K562 (cell line): ENCODE measurements at regions not wholly inside any gene's neighbourhood (a gene's known extent, or its start where the extent isn't known, plus 50 kb on each side); places are given as distances from the start of the nearest gene placed in this dataset.

ENCODE experiments used
- BACH1 ChIP-seq: fragments of 200-800 bp; sonication (Bioruptor generic); IDR thresholded peaks from 2 replicates; pipeline ENCODE4 v1.6.1; 2016; ENCODE audit warnings: missing genetic modification characterization, missing compliant biosample characterization
- BMI1 ChIP-seq: fragments of 150-350 bp; IDR thresholded peaks from 2 replicates; pipeline ENCODE4 v1.6.1; 2014; ENCODE audit warnings: low read length
- CC2D1A ChIP-seq: fragments of 450-650 bp; IDR thresholded peaks from 2 replicates; pipeline ENCODE4 v1.6.1; 2017; ENCODE audit warnings: mild to moderate bottlenecking
- FOXA1 ChIP-seq: fragments of 450-650 bp; IDR thresholded peaks from 2 replicates; pipeline ENCODE4 v1.6.1; 2016; ENCODE audit warnings: mild to moderate bottlenecking, borderline replicate concordance
- HEY1 ChIP-seq: fragments of 250-450 bp; sonication (Bioruptor Pico); IDR thresholded peaks from 2 replicates; pipeline ENCODE4 v1.5.0; 2020; ENCODE audit warnings: mild to moderate bottlenecking, moderate library complexity, borderline replicate concordance
- HIVEP1 ChIP-seq: fragments of 250-450 bp; sonication (Bioruptor Pico); IDR thresholded peaks from 2 replicates; pipeline ENCODE4 v1.4.0; 2020; ENCODE audit warnings: mild to moderate bottlenecking
- POLR2AphosphoS2 ChIP-seq: IDR thresholded peaks from 2 replicates; pipeline ENCODE4 v1.6.1; 2012; ENCODE audit warnings: low read length, improper control_type of control experiment
- PTTG1 ChIP-seq: fragments of 450-650 bp; IDR thresholded peaks from 2 replicates; pipeline ENCODE4 v1.6.1; 2016; ENCODE audit warnings: low read depth, mild to moderate bottlenecking, missing genetic modification characterization, missing compliant biosample characterization
- SP2 ChIP-seq: IDR thresholded peaks from 2 replicates; pipeline ENCODE4 v1.6.1; 2011; ENCODE audit warnings: mild to moderate bottlenecking, low read depth, low read length, moderate library complexity; ENCODE audit not compliant: poor library complexity, severe bottlenecking; ENCODE audit errors: extremely low read depth
- TF ChIP-seq, protein P1 (sequence below): fragments of 450-650 bp; formaldehyde crosslinking; IDR thresholded peaks from 2 replicates; pipeline ENCODE4 v1.4.0; 2020; ENCODE audit warnings: mild to moderate bottlenecking, moderate library complexity
- TF ChIP-seq, protein P2 (sequence below): fragments of 450-650 bp; formaldehyde crosslinking; IDR thresholded peaks from 2 replicates; pipeline ENCODE4 v1.4.0; 2020; ENCODE audit warnings: mild to moderate bottlenecking, moderate library complexity
- TF ChIP-seq, protein P3 (sequence below): sonication (generic); formaldehyde crosslinking; IDR thresholded peaks from 2 replicates; pipeline ENCODE4 v1.9.0; 2022; ENCODE audit warnings: mild to moderate bottlenecking, missing genetic modification reagents
- TF ChIP-seq, protein P4 (sequence below): fragments of 250-450 bp; sonication (Bioruptor Pico); IDR thresholded peaks from 2 replicates; pipeline ENCODE4 v1.4.0; 2020

DNA sequence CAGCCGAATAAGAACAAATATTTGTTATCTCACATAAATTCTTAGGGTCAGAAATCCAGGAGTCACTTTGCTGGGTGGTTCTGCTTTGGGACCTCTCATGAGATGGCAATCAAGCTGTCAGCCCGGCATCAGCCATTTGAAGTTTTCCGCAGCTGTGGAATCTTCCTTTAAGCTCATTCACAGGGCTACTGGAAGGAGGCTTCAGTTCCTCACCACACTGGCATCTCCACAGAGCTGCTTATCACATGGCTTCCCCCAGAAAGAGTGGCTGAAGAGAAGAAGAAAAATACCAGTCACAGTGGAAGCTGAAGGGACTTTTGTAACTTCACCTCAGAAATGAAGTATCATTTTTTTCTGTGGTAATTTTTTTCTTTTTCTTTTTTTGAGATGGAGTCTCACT is 267.7 kb downstream of the CHL1 start (continued):
- TF ChIP-seq, protein P1, sequence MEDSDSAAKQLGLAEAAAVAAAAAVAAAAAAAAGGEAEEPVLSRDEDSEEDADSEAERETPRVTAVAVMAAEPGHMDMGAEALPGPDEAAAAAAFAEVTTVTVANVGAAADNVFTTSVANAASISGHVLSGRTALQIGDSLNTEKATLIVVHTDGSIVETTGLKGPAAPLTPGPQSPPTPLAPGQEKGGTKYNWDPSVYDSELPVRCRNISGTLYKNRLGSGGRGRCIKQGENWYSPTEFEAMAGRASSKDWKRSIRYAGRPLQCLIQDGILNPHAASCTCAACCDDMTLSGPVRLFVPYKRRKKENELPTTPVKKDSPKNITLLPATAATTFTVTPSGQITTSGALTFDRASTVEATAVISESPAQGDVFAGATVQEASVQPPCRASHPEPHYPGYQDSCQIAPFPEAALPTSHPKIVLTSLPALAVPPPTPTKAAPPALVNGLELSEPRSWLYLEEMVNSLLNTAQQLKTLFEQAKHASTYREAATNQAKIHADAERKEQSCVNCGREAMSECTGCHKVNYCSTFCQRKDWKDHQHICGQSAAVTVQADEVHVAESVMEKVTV (CRISPR knock-in tag): no peak
- TF ChIP-seq, protein P2, sequence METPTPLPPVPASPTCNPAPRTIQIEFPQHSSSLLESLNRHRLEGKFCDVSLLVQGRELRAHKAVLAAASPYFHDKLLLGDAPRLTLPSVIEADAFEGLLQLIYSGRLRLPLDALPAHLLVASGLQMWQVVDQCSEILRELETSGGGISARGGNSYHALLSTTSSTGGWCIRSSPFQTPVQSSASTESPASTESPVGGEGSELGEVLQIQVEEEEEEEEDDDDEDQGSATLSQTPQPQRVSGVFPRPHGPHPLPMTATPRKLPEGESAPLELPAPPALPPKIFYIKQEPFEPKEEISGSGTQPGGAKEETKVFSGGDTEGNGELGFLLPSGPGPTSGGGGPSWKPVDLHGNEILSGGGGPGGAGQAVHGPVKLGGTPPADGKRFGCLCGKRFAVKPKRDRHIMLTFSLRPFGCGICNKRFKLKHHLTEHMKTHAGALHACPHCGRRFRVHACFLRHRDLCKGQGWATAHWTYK (CRISPR knock-in tag): no peak
- TF ChIP-seq SP2 (no peak), POLR2AphosphoS2 (no peak), HIVEP1 (CRISPR knock-in tag) (no peak), FOXA1 (no peak), HEY1 (CRISPR knock-in tag) (no peak), BACH1 (tag) (no peak), PTTG1 (tag) (no peak), CC2D1A (no peak), BMI1 (no peak)
- TF ChIP-seq, protein P3, sequence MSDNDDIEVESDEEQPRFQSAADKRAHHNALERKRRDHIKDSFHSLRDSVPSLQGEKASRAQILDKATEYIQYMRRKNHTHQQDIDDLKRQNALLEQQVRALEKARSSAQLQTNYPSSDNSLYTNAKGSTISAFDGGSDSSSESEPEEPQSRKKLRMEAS (CRISPR knock-in tag): no peak
- TF ChIP-seq, protein P4, sequence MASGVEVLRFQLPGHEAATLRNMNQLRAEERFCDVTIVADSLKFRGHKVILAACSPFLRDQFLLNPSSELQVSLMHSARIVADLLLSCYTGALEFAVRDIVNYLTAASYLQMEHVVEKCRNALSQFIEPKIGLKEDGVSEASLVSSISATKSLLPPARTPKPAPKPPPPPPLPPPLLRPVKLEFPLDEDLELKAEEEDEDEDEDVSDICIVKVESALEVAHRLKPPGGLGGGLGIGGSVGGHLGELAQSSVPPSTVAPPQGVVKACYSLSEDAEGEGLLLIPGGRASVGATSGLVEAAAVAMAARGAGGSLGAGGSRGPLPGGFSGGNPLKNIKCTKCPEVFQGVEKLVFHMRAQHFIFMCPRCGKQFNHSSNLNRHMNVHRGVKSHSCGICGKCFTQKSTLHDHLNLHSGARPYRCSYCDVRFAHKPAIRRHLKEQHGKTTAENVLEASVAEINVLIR: no peak
